ENCODE measurements at regions not wholly inside any gene's neighbourhood (a gene's known extent, or its start where the extent isn't known, plus 50 kb on each side); places are given as distances from the start of the nearest gene placed in this dataset.

GRCh38 chr3:106908181-106908938 is 468.9 kb upstream of the CCDC54 start:
- no peak overlapping the region for H3K27ac ChIP-seq
- TF ChIP-seq ZFX (IDR thresholded peaks at IDR 0.05): no peak
- no peak for TF ChIP-seq CTCF (conservative IDR thresholded peaks at IDR 0.05)

GRCh38 chr3:106913111-106913698 is 464.0 kb upstream of the CCDC54 start:
- TF ChIP-seq CTCF (conservative IDR thresholded peaks at IDR 0.05): no peak
- TF ChIP-seq ZFX (IDR thresholded peaks at IDR 0.05): no peak
- no peak overlapping the region for H3K27ac ChIP-seq

GRCh38 chr3:106913966-106914365 is 463.3 kb upstream of the CCDC54 start:
- H3K27ac ChIP-seq: no peak overlapping the region
- no peak for TF ChIP-seq CTCF (conservative IDR thresholded peaks at IDR 0.05)
- no peak for TF ChIP-seq ZFX (IDR thresholded peaks at IDR 0.05)

- H3K27ac ChIP-seq: no peak overlapping the region
- TF ChIP-seq CTCF (conservative IDR thresholded peaks at IDR 0.05): no peak
- TF ChIP-seq ZFX (IDR thresholded peaks at IDR 0.05): no peak
Measured at GRCh38 chr3:106920609-106921008, 456.6 kb upstream of the CCDC54 start.

GRCh38 chr3:106929081-106929480 is 448.2 kb upstream of the CCDC54 start:
- H3K27ac ChIP-seq: no peak overlapping the region
- TF ChIP-seq ZFX (IDR thresholded peaks at IDR 0.05) (no peak), CTCF (conservative IDR thresholded peaks at IDR 0.05) (no peak)

GRCh38 chr3:106930086-106930485 is 447.2 kb upstream of the CCDC54 start:
- TF ChIP-seq ZFX (IDR thresholded peaks at IDR 0.05) (no peak), CTCF (conservative IDR thresholded peaks at IDR 0.05) (no peak)
- H3K27ac ChIP-seq: no peak overlapping the region

- TF ChIP-seq CTCF (conservative IDR thresholded peaks at IDR 0.05) (no peak), ZFX (IDR thresholded peaks at IDR 0.05) (no peak)
Measured at GRCh38 chr3:106931904-106932303, 445.3 kb upstream of the CCDC54 start.

More at GRCh38 chr3:106931904-106932303, 445.3 kb upstream of the CCDC54 start:
- H3K27ac ChIP-seq: no peak overlapping the region
